Stimulated activated CD4-positive, alpha-beta T cell treated with anti-CD3 and anti-CD28 coated beads, TNF-alpha, amount 100 ng/mL, for 24 hours (primary cell): ENCODE measurements at regions not wholly inside any gene's neighbourhood (a gene's known extent, or its start where the extent isn't known, plus 50 kb on each side); places are given as distances from the start of the nearest gene placed in this dataset.
"Not testable (repeated sequence)": the region's sequence is repeated elsewhere in the genome, so short reads cannot be mapped to it uniquely, and the experiment has no call there.

Experiments used
- DNase-seq, 3 experiments: peaks; one replicate each; pipeline ENCODE4 v3.0.0-alpha.2; 2020; ENCODE audit warnings: low read depth in 3 of 3

DNA sequence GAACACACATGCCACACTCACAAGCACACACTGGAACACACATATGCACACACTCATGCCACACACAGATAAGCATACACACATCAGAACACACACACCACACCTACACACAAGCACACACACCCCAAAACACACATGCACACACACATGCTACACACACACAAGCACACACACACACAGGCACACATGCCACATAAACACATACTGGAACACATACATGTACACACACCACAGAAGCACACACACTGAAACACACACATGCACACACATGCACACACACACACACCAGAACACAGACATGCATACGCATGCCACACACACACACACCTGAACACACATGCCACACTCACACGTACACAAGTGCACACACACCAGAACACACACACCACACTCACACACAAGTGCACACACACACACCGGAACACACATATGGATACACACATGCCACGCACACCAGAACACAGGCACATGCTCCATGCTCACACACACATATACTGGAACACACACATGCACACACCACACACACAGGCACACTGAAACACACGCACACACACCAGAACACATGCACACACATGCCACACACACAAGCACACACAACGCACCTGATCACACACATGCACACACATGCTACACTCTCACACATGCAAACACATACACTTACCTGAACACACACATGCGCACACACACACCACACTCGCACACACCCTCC lies 78.0 kb upstream of the IRX4 start:
- DNase-seq: no peak

- DNase-seq: no peak
Observed at GRCh38 chr5:1959725-1960581, 77.2 kb upstream of the IRX4 start.

- no peak for DNase-seq
Observed at GRCh38 chr5:1959231-1959630, 76.5 kb upstream of the IRX4 start.

- no peak for DNase-seq
Observed at GRCh38 chr5:1958211-1959010, 75.7 kb upstream of the IRX4 start.

- DNase-seq: no peak
Observed at GRCh38 chr5:1955586-1955985, 72.9 kb upstream of the IRX4 start.

GRCh38 chr5:1953710-1954109 lies 71.0 kb upstream of the IRX4 start:
- DNase-seq: not testable (repeated sequence)

DNA sequence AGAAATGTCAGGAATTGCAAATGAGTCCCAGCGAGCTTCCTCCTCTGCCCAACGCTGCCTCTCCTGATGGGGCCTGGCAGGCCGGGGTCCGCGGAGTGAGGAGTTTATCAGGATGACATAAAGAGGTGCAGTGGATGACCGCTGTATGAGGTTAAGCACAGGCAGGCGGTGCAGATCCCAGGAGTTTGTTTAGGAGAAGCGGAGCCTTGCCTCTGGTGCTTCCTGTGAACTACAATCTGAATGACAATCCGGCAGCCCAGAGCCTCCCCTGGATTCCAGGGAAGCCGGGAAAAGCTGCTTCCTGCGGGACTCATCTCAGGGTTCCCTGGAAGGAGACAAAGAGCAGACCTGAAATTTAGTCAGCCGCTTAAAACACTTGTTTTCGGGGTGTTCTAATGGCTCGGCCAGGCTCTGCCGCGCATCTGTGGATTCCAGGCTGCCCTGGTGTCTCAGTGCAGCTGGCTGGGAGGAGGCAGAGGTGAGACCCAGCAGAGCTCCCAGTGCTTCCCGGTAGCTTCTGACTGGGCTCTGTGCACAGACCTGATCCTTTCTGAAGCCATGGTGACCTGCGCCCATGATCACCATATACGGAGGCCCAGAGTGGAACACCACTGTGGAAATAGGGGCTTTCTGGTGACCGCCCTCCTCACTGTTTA lies 69.8 kb upstream of the IRX4 start:
- DNase-seq: no peak

- no peak for DNase-seq
Observed at GRCh38 chr5:1952021-1952420, 69.3 kb upstream of the IRX4 start.

GRCh38 chr5:1951165-1951816 lies 68.6 kb upstream of the IRX4 start:
- no peak for DNase-seq

- no peak for DNase-seq
Observed at GRCh38 chr5:1950708-1951103, 68.0 kb upstream of the IRX4 start.

GRCh38 chr5:1950096-1950707 lies 67.5 kb upstream of the IRX4 start:
- no peak for DNase-seq

DNA sequence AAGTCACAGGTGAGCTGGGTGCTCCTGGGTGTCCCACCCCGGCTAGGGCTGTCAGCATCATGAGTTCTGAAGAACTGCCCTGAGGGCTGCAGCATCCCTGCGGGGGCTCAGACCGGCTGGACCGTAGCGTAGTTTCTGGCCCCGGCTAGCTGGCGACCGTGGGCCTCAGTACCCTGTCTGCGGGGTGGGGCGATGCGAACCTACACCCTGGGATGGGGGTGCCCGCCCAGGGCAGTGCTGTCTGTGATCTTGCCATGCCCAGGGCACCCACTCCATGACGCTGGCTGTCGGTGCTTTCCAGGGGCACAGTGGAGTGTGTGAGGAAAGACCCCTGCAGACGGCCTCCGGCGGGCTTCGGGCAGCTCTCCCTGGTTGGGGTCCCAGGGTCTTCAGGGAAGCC lies 66.5 kb upstream of the IRX4 start:
- DNase-seq: no peak

- no peak for DNase-seq
Observed at GRCh38 chr5:1948663-1949191, 66.0 kb upstream of the IRX4 start.

- no peak for DNase-seq
Observed at GRCh38 chr5:1948111-1948510, 65.4 kb upstream of the IRX4 start.

- no peak for DNase-seq
Observed at GRCh38 chr5:1946776-1947175, 64.1 kb upstream of the IRX4 start.

GRCh38 chr5:1946122-1946677 lies 63.5 kb upstream of the IRX4 start:
- no peak for DNase-seq

DNA sequence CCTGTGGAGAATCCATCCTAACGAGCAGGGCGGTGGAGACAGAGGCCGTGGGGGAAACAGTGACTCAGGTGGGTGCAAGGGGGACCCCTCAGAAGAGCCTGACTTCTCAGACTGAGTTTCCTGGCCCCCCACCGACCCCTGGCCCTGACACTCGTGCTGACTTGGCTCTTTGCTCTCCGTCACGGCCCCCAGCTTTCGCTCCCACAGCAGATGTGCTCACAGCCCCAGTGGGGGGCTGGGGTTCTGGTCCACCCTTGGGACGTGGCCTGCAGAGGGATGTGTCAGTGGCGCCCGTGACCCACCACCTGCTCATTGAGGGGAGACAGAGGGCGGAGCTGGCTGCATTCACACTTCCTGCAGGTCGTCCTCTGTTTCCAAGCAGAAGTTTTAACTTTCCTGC lies 62.9 kb upstream of the IRX4 start:
- no peak for DNase-seq

DNA sequence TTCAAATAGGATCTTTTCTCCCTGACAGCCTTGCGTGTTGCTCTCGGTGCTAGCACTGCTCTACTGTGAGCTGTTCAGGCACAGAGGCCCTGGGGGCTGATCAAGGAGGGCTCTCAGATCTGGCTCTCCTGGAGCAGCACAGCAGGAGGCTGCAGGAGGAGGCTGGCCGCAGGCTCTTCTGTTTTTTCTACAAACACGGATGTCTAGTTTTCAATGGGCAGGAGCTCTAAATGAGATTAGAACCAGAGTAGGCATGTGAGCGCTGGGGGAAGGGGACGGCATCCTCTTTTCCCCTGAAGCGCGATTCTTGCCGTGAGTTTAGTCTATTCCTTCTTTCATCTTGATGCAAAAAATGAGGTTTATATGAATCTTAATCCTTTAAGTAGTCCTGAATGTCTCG lies 61.7 kb upstream of the IRX4 start:
- DNase-seq: no peak

- no peak for DNase-seq
Observed at GRCh38 chr5:1943481-1943880, 60.8 kb upstream of the IRX4 start.

- no peak for DNase-seq
Observed at GRCh38 chr5:1942630-1943029, 59.9 kb upstream of the IRX4 start.
